ENCODE measurements at regions not wholly inside any gene's neighbourhood (a gene's known extent, or its start where the extent isn't known, plus 50 kb on each side); places are given as distances from the start of the nearest gene placed in this dataset.

DNA sequence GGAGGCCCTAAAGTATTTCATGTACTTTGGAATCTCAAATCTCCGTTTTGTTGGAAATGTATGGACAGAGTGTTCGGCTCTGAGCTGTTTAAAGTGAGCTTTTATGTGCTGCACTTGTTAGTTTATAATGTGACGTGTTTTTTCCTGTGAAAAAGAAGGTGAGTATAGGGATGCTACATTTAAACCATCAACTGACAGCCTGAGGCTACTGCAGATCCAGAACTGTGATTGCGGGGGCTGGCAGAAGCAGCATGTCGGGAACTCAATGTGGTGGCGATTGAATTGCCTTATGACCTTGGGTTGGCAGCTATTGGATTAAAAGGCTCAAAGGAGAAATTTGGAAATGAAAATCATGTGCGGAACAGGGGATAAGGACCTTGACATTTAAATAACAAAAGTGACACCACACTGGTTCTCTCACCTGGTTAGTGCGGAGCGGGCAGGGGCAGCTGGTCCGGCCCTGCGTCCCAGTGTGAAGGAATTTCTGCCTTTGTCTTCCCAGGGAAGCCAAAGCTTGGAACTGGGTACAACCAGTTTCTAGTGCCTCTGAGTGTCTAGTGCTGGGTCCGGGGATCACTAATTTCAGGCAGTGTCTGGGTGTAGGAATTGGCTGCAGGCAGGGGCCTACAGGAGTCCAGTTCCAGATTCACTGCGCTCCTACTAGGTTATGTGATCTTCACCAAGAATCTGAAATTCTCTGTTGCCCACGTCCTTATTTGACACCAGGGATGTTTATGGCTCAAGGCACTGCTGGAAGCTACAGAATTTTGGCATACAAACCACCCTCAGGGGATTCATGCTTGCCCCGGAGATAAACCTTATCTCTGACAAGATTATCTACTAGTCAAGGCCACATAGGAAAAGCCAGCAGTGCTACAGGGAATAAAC lies 120.7 kb upstream of the ERCC6L2 start:
- no peak for DNase-seq

DNA sequence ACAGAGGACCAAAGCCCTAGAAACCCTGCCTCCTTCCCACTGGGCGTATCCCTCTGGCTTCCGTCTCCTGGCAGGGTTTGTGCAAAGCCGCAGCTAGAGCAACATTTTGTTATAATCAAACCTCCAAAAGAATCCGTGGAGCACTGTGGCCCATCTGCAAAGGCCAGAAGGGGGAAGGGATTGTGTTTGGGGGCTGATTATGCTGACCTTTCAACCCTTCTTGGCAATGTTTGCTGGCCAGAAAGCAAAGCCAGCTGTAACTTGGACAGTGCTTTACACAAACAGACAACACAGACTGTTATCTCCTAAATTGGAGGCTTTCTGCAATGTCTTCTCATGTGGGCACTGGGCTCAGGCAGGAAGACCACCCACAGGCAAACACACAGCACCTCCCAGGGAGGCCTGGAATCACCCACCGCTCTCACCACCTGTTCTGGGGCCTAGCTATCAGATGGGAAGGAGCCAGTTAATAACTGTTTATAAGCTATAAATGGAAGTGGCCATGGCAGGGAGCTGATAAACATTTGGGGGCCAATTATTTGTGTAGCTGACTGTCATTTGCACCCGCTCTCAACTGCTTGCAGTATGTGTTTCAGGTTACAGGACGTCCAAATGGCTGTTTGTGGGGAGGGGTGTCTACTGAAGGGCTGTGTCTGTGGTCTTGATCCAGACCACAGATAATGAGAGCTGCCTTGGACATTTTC lies 121.6 kb upstream of the ERCC6L2 start:
- DNase-seq: peak; percentile 79

DNA sequence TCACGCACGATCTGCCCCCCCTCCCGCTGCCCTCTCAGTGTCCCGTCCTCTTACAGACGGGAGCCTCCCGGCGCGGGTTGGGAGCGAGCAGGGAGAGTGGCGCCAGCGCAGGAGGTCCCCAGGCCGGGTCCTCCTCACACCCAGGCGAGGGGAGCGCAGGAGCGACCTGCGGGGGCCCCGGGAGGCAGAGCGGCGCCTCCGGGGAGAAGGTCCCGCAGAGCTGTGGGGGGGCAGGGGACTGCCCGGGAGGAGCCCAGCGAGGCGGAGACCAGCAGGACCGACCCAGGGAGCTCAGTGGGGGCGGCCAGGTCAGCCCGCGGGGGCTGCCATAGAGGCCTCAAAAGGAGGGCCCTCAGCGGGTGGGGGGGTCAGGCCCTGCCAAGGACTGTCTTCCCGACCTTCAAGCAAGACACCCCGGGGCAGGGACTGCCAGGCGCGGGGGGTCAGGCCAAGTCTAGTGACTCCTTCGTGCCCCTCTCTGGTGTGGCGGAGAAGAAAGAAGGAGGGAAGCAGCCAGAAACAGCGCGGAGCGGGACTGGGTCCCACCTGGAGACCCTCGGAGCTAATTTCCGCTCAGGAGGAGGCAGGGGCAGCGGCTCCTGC lies 123.3 kb upstream of the ERCC6L2 start:
- no peak for DNase-seq

- DNase-seq: no peak
Observed at GRCh38 chr9:95751520-95751790, 124.0 kb upstream of the ERCC6L2 start.

- DNase-seq: no peak
Observed at GRCh38 chr9:95750725-95751519, 124.6 kb upstream of the ERCC6L2 start.

GRCh38 chr9:95749493-95749892 lies 126.0 kb upstream of the ERCC6L2 start:
- DNase-seq: no peak

DNA sequence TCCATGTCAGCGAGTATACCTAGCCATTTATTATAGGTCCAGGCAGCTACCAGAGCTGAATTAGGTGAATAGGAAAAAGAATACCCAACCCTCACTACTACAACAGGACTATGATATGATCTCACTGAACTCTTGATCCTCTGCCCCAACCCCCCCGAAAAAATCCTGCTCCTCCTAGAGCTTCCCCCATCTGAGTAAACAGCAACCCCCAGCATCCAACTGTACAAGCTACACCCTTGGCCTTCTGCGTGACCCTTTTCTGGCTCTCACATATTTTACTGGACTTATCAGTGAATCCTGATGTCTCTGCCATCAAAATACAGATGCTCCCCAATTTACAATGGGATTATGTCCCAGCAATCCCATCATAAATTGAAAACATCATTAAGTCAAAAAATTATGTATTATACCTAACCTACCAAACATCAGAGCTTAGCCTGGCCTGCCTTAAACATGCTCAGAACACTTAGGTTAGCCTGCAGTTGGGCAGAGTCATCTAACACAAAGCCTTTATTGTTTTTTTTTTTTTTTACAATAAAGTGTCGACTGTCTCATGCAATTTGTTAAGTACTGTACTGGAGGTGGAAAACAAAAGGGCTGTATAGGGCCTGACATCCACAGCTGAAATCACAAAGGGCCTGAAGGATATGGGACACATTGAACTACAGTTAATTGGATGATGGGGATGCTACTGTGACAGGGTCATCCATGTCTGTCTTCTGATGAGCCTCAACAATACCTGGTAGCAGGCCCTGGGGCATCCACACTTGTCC lies 128.9 kb upstream of the ERCC6L2 start:
- DNase-seq: no peak

DNA sequence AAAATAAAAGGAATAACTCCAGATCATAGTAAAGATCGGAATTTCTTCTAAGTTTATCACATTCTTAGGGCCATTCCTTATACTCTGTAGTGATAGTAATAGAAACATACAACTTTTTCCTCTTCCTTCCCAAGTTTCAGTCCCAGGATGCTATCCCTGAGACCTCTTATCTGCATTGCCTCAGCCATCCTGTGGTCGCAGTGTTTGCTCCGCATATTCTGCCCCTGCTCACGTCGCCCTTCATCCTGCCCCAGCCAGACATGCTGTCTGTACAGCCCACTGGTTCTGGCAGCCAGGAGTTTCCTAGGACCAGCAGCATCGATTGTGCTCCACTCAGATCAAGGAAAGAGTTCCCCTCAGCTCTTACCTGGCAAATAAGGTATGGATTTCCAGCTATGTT lies 132.7 kb upstream of the ERCC6L2 start:
- no peak for DNase-seq

DNA sequence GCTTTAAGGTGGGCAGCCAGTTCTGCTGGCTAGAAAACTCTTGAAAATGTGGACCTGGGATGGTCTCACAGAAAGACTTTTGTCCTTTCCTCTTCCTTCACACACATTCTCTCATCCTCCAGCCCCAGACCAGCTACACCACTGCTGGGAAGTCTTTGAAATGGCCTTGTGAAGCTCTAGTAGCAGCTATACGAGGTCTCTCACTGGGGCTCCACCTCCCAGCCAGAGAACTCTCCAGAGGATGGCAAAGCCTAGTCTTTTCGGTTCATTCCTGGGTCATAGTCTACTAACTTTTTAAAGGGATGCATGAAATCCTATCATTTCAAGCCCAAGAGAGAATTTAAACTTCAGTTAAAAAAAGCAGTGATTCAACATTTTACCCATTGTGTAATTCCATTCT lies 133.9 kb upstream of the ERCC6L2 start:
- DNase-seq: no peak

DNA sequence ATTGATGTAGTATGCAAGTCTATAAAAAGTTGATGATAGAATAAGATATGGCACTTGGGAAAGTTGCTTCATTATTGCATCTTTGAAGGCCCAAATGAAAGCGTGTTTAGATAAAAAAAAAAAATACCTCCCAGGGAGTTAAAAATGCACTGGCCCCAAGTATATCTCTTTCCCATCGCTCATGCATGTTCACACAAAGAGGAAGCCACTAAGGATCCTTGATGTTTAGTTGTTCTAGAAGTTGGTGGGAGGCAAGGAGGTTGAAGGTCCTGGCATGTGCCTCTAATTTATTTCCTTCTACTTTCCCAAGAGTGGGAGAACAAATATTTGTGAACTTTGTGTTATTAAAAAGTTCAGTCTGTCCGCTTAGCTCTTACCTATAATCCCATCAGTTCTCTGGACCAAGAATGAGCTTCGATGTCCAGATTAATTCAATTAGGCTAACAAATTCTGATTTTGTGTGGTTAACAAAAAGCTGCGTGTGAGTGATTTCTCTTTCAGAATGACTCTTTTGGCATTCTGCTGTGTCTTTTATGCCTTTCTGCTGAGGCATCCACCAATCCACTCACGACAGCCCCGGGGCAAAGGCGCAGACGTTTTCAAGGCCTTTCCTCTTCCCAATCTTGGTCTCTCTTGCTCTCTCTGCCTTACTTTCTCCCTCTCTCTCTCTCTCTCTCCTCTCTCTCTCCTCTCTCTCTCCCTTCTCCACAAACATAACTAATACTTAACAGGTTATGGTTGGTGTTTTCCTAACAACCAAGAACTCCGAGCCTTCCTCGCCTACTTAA lies 135.1 kb upstream of the ERCC6L2 start:
- DNase-seq: no peak

DNA sequence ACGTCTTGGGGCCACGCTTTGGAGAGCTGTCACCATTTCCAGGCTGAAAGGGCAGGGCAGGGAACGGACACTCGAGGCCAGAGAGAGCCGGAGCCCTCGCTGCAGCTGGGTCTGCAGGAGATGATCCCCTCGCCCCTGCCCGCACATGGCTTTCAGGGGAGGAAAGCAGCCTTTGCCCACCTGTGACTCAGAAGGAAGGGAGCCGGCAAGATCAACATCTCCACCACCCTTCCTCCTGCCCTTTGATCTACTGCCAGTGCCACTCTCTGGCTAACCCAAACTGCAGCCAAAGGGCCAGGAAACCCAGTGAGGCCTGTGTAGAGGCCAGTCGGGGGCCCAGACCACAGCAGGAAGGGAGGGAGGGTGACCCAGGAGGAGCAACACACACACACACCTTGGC lies 137.1 kb upstream of the ERCC6L2 start:
- DNase-seq: no peak

DNA sequence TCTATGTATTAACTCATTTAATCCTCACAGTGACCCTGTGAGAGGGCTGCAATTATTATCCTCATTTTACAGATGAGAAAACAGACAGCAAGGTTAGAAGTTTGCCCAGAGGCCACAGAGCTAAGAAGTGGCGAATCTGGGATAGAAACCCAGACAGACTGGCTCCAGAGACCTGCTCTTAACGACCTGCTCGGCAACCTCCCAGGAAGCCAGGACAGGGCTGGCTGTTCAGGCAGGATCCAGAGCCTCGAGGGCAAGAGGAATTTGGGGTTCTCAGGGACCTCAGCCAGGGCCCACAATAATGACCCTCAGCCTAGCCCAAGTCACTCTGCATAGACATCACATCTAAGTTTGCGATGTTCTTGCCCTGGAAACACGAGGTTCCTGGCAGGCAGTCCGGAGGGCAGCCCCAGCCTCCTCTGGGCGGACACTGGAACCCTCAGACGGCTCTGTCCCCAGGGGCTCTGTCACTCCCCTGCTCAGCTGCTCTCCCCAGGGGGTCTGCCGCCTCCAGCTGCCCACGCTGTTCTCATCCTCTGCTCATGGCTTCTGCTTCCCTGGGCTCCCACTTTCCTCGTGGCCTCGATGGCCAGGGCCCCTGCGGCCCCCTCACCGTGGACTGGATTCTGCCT lies 138.5 kb upstream of the ERCC6L2 start:
- no peak for DNase-seq

- DNase-seq: no peak
Observed at GRCh38 chr9:95736370-95736769, 139.1 kb upstream of the ERCC6L2 start.

DNA sequence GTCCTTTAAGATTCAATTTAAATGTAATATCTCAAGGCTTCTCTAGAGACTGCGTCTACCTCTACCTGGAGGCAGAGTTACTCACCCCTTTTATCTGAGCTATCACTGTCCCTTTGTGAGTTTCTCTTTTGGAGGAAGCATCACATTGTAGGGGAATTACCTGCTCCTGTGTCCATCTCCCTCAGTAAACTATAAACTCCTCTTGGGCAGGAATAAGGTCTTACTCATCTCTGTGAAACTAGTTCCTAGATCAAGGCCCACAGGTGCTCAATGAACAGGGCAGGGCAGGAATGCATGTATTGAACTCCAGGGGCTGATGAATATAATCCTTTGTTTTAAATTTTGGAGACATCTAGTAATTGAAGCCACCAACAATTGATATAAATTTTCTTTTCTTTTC lies 139.8 kb upstream of the ERCC6L2 start:
- DNase-seq: no peak

- no peak for DNase-seq
Observed at GRCh38 chr9:95733741-95734666, 141.5 kb upstream of the ERCC6L2 start.

DNA sequence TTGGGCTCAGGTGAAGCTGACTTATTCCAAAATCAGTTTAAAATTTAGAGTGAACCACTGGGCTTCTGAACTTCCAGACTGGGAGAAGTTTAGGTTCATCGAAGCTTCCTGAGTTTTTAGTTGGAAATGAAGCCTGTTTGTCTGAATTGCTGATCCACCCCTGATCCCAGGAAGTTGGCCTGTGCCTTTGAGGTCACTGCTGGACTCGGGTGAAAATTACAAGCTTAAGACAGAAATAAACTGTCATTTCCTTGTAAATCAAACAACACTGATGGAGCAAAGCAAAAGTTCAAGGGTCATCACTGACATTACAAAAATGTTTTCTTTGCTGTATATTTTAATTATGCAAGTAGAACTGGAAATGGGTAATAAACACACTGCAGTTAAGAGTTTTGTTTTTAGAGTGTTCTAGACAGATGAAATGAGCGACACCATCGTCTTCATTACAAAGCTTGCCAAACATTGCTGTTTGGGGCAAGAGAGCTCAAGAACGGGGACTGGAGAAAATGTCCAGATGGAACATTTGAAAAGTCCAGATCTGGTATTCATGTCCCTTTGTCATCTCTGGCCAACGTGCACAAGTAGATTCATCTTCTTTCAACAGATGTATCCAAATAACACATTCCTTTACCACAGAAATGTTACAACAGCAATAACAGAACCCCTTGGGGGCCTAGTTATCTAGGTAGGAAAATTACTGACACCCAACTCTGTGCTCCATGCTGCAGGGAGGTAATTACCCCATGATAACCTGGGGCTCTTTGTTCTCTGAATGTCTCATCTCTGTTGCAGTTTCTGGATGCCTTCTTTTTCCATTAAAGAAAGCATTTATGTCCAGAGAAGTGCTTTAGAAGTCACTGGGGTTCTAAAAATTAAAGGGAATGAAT lies 142.4 kb upstream of the ERCC6L2 start:
- DNase-seq: no peak

GRCh38 chr9:95731876-95732275 lies 143.6 kb upstream of the ERCC6L2 start:
- no peak for DNase-seq

- no peak for DNase-seq
Observed at GRCh38 chr9:95729669-95730368, 145.7 kb upstream of the ERCC6L2 start.

Measured in NCI-H1417 treated with DMSO at 0.1 percent for 48 hours (cell line).